SW 1271 (cell line): ENCODE measurements at regions not wholly inside any gene's neighbourhood (a gene's known extent, or its start where the extent isn't known, plus 50 kb on each side); places are given as distances from the start of the nearest gene placed in this dataset.

Experiments used
- DNase-seq, 2 experiments: peaks; one replicate each; lab custom pipeline; 2025; lab: John Stamatoyannopoulos, UW

DNA sequence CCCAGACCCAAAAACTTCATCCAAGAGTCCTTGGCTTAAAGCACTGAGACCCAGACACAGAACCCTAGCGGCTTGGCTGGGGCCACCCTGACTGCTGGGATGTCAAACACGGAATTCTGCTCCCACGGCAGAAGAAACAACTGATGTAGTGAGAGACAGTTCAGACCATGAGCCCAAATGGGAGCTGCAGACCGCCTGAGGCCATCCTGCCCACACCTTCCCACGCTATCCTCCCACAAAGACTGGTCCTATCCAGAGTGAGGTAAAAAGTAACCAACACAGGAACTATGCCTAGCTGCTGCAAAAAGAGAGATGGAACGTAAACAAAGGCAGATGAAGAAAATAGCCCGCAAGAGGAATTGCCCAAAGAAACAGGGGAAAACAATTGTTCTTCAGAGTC is 203.3 kb downstream of the PTPRU start:
- DNase-seq, result no peak

DNA sequence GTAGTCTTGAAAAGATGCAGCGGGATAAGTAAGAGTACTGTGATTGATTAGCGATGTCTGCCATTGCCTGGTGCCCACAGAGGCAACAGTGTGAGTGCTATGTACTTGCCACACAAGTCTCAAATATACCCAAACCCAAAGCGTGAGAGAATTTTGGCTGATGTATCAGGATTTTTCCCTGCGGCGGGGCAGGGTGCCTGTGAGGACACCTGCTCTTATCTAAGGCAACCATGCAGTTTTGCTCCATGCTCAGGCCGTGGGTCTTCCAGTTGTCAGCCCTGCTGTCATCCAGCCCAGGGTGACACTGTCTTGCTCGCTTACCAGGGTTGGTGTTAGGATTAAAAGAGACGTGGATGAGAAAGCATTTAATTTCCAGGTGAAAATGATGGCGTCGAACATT is 202.7 kb downstream of the PTPRU start:
- no peak for DNase-seq

DNA sequence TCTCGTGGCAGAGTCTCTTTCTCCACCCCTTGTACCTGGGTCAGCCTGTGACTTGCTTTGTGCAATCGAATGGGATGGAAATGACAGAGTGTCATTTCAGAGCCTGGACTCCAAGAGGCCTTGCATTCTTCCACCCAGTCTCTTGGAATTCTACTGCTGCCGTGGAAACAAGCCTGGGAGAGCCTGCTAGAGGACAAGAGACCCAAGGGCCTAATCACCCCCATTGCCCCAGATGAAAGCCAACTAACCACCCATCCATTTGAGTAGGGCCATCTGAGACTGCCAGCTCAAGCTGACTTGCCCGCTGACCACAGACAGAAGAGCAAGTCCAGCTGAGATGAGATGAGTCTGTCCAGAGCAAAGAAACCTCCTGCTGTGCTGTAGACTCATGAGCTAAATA is 201.6 kb downstream of the PTPRU start:
- no peak for DNase-seq

DNA sequence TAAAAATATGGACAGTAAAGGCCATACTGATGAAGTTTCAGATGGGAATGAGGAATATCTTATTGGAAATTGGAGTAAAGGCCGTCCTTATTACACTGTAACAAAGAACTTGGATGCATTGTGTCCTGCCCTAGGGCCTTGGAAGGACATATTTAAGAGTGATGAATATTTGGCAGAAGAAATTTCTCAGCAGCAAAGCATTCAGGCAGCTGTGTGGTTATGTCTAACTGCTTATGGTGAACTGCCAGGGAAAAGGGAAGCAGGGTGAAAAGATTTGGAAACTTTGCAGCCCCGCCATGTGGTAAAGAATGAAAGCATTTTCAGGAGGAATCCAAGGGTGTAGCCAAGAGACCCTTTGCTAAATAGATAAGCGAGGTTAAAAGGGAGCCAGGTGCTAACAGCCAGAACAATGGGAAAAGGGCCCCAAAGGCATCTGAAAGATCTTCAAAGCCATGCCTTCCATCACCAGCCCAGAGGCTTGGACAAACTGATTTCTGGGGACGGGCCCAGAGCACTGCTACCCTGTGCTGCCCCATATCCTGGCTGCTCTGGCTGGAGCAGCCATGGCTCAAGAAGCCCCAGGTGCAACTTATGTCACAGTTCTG is 200.0 kb downstream of the PTPRU start:
- DNase-seq, result no peak

DNA sequence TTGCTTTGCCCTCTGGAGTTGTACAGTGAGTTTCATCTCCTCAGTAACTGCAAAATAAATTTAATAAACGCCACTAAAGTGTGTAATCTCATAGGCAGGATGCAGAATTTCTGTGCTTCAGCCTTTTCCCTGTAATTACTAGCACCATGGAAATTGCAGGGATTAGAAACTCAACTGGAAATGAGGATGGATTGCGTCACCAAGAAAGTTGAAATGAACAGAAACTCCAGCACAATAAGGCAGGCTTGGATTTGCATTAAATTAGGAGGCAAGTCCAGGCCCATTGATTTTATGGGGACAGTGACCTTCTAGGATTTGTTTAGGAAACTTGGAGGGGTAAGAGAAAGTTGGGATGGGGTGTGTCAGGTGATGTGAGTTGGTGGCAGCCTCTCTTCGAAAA is 197.5 kb downstream of the PTPRU start:
- no peak for DNase-seq

GRCh38 chr1:29431138-29431537 is 194.8 kb downstream of the PTPRU start:
- DNase-seq, result no peak

GRCh38 chr1:29429656-29430055 is 193.3 kb downstream of the PTPRU start:
- no peak for DNase-seq

- no peak for DNase-seq
These were observed 192.7 kb downstream of the PTPRU start for GRCh38 chr1:29428997-29429396.

GRCh38 chr1:29428280-29428615 is 191.9 kb downstream of the PTPRU start:
- DNase-seq, result no peak

DNA sequence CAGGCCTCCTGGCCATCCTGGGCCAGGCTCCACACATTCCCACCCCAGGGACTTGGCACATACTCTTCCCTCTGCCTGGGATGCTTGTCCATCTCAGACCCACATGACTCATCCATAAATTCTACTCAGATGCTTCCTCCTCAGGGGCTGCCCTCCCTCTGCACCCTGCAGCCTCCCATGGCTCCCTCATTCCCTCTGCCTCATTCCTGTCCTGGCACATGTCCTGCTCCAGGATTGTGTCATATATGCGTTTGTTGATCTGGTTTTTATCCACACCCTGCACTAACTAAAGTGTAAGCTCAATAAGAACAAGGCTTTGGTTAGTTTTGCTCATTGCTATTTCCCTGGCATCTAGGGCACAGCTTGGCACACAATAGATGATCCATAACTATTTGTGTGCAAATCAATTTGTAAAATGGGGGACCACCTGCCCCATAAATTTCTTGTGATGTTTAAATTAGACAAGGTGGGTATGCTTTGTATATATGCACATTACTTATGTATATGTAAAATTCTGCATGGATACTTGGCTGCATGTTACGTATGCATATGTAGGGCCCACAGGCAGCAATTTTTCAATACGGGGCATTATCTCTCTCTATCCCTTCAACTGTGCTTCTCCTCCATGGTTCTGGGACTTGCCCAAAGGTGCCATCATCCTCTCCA is 191.4 kb downstream of the PTPRU start:
- no peak for DNase-seq

- DNase-seq, result no peak
These were observed 190.5 kb downstream of the PTPRU start for GRCh38 chr1:29426701-29427279.

DNA sequence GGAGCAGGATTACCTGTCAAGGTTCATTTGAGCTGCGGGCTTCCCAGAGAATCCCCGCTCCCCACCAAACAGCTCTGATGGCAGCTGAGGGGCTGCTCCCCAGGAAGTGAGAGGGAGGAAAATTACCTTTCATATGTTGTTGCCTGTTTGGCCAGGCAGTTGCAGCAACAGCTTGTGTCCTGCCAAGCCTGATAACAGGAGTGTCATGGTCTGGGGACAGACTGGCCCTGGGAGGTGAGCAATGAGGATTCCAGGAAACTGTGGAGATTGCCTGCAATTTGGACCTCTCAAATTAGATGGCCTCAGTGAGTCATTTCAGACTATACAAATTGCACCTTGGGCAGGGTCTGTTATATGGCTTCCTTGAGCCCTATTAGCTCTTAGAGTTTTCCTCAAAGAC is 189.3 kb downstream of the PTPRU start:
- no peak for DNase-seq

DNA sequence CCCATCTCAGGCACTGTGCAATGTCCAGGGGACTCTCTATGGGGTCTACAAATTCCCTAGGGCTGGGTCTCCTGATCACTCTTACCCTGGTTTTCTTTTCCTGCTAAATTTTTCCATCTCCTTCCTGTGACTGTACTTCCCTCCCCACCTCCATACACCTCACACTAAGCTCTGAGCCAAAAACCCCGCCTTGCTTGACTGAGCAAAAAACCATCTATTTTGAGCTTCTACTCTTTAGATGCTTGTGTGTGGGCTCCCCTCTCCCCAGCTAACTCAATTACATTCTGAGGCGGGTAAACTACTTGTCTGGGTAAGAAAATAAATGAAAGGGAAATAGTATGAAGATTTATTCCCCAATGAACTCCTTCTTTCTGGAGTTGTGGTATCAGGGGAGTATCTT is 187.9 kb downstream of the PTPRU start:
- no peak for DNase-seq

DNA sequence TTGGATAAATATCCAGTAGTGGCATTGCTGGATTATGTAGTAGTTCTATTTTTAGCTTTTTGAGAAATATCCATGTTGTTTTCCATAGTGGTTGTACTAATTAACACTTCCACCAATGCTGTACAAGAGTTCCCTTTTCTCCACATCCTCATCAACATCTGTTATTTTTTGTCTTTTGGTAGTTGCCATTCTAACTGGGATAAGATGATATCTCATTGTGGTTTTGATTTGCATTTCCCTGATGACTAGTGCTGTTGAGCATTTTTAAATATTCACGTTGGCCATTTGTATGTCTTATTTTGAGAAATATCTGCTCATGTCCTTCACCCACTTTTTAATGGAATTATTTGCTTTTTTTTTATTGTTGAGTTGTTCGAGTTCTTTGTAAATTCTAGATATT is 183.9 kb downstream of the PTPRU start:
- DNase-seq, result no peak

DNA sequence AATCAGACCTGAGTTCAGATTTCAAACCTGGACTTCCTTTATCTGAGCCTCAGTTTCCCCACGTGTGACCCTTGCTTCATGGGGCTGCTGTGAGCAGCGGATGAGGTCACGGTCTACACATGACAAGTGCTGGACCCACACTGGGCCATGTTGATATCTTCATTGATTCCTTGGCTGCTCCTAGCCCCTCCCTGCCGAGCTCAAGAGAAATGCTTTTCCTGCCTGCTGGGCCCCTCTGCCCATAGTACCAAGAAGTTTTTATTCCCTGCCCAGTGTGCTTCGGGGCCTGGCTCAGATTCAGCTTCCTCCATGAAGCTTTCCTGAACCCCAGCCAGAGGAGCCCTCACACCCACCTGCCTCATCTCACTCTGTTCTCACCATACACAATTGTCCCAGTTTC is 181.6 kb downstream of the PTPRU start:
- no peak for DNase-seq

DNA sequence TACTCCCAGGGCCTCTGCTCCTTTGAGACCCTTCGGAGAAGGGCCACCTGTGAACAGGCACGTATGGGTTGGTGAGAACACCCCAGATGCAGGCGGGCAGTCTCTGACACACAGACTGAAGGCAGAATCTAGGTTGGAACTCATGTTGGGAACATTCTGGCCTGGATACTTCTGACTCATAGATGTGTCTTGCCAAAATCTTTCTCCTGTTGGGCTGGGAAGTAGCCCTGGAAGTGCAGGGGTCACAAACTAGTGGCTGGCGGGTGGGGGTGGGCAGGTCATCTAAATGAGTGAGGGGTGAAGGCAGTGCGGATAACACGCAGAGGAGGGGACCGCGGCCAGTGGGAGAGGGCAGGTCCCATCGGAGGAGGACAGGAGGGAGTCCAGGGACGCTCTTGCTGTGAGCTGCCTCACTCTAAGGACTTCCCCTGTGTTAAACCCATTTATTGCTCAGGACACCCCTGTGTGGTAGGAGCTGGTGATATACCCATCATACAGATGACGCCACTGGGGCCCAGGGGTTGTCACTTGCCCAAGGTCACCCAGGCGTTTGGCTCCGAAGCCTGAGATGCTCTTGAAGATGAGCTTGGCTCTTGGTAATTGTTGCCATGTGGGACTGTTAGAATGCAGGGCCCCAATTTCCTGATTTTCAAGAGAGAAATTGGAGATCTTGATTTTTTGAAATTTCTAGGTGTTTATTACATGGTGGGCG is 181.0 kb downstream of the PTPRU start:
- DNase-seq, result no peak

GRCh38 chr1:29416267-29417146 is 180.2 kb downstream of the PTPRU start:
- no peak for DNase-seq

DNA sequence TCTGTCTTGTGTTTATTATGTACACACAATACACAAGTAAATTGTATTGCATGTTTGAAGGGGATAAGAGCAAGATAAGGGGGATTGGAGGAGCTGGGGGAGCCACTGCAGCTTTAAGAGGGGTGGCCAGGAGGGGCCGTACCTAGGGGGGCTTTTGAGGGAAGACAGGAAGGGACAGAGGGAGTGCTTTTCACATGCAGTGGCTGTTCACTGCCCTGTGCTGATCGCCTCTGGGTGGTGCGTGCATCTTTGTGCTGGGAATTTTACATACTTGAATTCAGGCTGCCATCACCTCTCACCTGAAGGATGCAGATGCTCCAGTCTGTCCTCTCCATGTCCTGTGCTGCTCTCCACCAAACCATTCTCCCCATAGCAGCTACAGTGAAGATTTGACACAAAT is 179.5 kb downstream of the PTPRU start:
- DNase-seq, result no peak

- peak in 1 of 2 experiments; percentile 10 for DNase-seq
These were observed 179.0 kb downstream of the PTPRU start for GRCh38 chr1:29415156-29415830.

DNA sequence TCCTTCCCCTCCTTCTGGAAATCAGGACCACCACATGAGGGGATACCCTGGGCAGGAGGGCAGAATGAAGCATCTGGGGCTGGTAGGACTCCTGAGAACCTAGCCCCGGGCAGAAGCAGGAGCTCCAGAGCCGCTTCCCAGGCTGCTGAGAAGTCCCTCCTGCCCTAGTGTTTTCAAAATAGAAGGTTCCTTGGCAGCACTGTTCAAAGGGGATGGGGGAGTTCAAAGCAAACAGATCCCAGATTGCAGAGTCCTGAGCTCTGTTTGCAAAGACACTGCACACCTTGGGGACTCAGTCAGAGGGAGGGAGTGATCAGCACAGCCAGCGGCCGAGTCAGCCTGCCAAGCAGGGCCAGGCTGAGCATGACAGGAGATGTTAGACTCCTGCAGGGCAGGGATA is 177.8 kb downstream of the PTPRU start:
- DNase-seq, result no peak

- DNase-seq, result no peak
These were observed 177.3 kb downstream of the PTPRU start for GRCh38 chr1:29413661-29414060.

DNA sequence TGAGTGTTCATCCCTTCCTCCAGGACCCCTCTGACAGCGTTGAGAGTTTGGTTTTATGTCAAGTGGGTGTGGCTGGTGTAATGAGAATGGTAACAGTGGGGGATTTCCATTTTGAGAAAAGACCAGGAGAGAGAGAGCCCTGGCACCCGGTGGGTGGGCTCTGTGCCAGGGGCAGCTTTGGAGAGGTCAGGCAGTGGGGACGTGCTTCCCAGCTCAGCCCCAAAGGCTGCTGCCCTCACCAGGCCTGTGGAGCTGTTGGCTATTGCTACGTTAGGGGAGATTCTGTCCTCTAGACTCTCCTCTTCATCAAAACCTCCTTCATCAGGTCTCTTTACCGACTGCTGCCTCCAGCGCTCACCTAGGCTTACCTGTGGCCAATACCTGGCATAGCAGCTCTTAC is 176.3 kb downstream of the PTPRU start:
- DNase-seq, result no peak
